ENCODE measurements at regions not wholly inside any gene's neighbourhood (a gene's known extent, or its start where the extent isn't known, plus 50 kb on each side); places are given as distances from the start of the nearest gene placed in this dataset.

DNA sequence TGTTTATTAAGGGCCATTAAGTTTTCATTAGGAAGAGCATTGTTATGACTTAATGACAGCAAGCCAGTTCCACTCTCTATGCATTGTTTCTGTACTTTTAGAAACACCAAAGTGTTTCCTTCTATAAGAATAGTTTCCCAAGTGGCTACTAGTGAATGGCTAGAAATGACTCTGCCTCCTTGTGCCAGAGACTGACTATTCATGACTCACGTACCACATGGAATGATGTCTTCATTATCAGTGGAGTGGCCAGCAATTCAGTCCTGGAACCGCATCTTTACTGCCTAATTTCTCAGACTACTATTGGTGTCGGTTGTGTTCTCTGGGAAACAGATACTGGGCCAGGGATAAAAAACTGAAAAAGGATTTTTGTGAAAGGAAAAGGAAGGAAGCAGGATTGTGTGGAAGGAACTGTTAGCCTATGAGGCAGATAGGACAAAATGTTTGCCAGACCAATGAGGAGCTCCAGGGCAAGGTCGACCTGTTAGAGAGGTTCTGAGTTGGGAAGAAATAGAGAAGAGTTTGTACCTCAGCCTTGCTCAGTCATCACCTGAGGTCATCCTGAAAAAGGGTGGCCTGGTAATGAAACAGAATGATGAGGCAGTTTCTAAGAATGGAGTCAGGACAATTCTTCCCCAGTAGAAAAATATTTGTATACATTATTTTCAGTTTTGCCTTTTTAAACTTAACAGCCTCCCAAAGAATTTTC lies 218.6 kb downstream of the SPCS3 start:
- H3K27me3 ChIP-seq: no peaks in the 10 kb centered on the region
- H3K9me3 ChIP-seq: no peaks in the 10 kb centered on the region
- H3K27ac ChIP-seq: peak overlapping the region in 1 of 4 donors; percentile 1
- H3K36me3 ChIP-seq: no peaks in the 10 kb centered on the region
- peaks cover 0 to 4% (median 0%) of the 10 kb centered on the region in 4 donors for H3K4me1 ChIP-seq
- no peak for DNase-seq (ENCODE audit: low spot score in 2 of 2)
- 56 to 64% methylated on average over 4 of the region's 4 CpGs for WGBS, 2 donors
- H3K4me3 ChIP-seq: no peak overlapping the region
- TF ChIP-seq EP300 (IDR thresholded peaks at IDR 0.05) (no peak), POLR2A (IDR thresholded peaks at IDR 0.05) (no peak)
- TF ChIP-seq, protein P1, sequence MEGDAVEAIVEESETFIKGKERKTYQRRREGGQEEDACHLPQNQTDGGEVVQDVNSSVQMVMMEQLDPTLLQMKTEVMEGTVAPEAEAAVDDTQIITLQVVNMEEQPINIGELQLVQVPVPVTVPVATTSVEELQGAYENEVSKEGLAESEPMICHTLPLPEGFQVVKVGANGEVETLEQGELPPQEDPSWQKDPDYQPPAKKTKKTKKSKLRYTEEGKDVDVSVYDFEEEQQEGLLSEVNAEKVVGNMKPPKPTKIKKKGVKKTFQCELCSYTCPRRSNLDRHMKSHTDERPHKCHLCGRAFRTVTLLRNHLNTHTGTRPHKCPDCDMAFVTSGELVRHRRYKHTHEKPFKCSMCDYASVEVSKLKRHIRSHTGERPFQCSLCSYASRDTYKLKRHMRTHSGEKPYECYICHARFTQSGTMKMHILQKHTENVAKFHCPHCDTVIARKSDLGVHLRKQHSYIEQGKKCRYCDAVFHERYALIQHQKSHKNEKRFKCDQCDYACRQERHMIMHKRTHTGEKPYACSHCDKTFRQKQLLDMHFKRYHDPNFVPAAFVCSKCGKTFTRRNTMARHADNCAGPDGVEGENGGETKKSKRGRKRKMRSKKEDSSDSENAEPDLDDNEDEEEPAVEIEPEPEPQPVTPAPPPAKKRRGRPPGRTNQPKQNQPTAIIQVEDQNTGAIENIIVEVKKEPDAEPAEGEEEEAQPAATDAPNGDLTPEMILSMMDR (IDR thresholded peaks at IDR 0.05): no peak

DNA sequence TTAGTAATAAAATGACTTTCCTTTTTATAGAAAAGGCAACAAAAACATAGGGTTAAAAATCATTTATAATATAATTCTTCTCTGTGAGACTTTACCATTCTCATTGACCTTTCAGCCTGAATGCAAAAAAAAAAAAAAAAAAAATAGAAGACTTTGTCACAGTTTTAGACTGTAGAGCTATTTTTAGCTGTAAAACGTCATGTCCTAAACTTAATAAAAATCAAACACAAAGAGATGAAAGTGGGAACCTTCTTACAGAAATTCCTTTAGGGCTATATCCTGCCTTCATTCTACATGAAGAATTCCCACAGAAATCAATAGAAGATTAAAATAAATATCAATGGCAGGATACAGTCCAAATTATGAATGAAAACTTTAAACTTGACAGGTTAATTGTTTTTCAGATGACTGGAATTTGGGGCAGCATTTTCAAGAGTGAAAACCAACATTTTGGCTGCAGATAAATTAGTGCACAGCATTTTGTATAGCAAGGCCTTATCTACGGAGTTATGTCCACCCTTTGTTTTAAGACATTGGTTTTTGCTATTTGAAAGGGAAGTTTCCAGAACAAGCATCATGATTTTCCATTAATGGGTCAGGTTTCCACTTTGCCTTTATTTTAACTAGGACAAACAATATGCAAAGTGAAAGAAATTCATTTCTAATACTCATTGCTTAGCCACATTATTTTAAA lies 219.5 kb downstream of the SPCS3 start:
- no peak overlapping the region for H3K27ac ChIP-seq
- no peaks in the 10 kb centered on the region for H3K36me3 ChIP-seq
- H3K27me3 ChIP-seq: no peaks in the 10 kb centered on the region
- H3K4me3 ChIP-seq: no peak overlapping the region
- H3K4me1 ChIP-seq: peaks cover 0 to 4% (median 0%) of the 10 kb centered on the region in 4 donors
- no peak for DNase-seq (ENCODE audit: low spot score in 2 of 2)
- WGBS, 2 donors: 25 to 32% methylated on average over 2 of the region's 2 CpGs
- TF ChIP-seq, protein P1 (IDR thresholded peaks at IDR 0.05): no peak
- TF ChIP-seq EP300 (IDR thresholded peaks at IDR 0.05) (no peak), POLR2A (IDR thresholded peaks at IDR 0.05) (no peak)
- H3K9me3 ChIP-seq: no peaks in the 10 kb centered on the region

DNA sequence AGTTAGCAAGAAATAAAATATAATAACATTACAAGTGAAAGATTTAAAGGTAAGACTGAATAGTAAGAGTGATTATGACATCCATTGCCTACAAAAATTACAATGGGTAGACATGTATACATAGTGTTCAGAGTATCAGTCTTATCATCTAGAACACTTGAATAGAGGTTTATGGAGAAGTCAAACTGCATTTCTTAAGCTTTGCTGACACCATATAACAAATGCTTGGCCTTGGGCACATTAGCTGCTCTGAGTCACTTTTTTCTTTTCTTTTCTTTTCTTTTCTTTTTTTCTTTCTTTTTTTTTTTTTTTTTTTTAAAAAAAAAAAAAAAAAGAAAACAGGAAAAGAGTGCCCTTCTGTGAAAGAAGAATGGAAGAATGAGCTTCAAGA lies 220.0 kb downstream of the SPCS3 start:
- no peaks in the 10 kb centered on the region for H3K9me3 ChIP-seq
- no peak overlapping the region for H3K27ac ChIP-seq
- no peak for DNase-seq (ENCODE audit: low spot score in 2 of 2)
- no peaks in the 10 kb centered on the region for H3K27me3 ChIP-seq
- no peak for TF ChIP-seq EP300 (IDR thresholded peaks at IDR 0.05)
- TF ChIP-seq, protein P1 (IDR thresholded peaks at IDR 0.05): no peak
- TF ChIP-seq POLR2A (IDR thresholded peaks at IDR 0.05): no peak
- no peak overlapping the region for H3K4me3 ChIP-seq
- H3K36me3 ChIP-seq: no peaks in the 10 kb centered on the region
- H3K4me1 ChIP-seq: peaks cover 0 to 4% (median 0%) of the 10 kb centered on the region in 4 donors

DNA sequence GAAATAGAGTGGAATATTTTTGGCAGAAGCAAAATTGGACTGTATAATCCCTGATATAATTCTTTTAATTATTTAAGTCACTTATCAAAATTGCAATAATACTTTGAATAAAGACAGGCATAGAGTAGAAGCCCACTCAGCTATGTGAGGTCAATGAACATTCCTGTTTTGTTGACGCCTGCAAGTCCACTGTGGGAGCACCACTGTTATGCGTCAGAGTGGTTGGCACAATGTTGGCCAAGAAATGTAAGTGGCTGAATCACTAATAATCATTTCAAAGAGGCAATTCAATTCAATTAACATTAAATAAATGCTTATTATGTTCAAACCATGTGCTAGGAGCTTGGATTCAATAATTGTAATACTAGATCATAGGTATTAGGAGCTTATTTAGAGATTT lies 221.0 kb downstream of the SPCS3 start:
- no peak for DNase-seq (ENCODE audit: low spot score in 2 of 2)

DNA sequence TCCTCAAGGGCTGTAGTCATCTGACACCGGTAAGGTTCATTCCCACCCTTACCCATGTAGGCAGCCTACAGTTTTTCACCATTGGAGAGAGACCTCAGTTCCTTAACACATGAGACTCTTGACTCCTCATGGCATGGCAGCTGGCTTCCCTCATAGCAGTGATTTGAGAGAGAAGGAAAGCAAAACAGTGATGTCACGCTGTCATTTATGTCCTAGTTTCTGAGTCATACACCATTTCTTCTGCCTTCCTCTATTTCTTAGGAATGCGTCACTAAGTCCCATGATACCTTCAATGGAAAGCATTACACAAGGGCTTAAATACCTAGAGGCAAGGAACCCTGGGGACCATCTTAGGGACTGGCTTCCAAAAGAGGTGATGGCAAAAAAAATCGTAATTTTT lies 226.1 kb downstream of the SPCS3 start:
- Histone ChIP-seq H3K27me3 (no peaks in the 10 kb centered on the region), H3K4me3 (no peak overlapping the region), H3K9me3 (no peaks in the 10 kb centered on the region), H3K4me1 (no peaks in the 10 kb centered on the region), H3K27ac (no peak overlapping the region), H3K36me3 (no peaks in the 10 kb centered on the region)
- TF ChIP-seq EP300 (IDR thresholded peaks at IDR 0.05) (no peak), POLR2A (IDR thresholded peaks at IDR 0.05) (no peak)
- TF ChIP-seq, protein P1 (IDR thresholded peaks at IDR 0.05): no peak
- WGBS, 2 donors: 82 to 85% methylated on average over 4 of the region's 4 CpGs
- no peak for DNase-seq (ENCODE audit: low spot score in 2 of 2)

More for the DNA sequence above, 221.0 kb downstream of the SPCS3 start:
- Histone ChIP-seq H3K9me3 (no peaks in the 10 kb centered on the region), H3K4me3 (no peak overlapping the region), H3K27ac (no peak overlapping the region), H3K27me3 (no peaks in the 10 kb centered on the region), H3K36me3 (no peaks in the 10 kb centered on the region), H3K4me1 (peaks cover 0 to 4% (median 0%) of the 10 kb centered on the region in 4 donors)
- 53 to 57% methylated on average over 2 of the region's 2 CpGs for WGBS, 2 donors
- TF ChIP-seq POLR2A (IDR thresholded peaks at IDR 0.05) (no peak), EP300 (IDR thresholded peaks at IDR 0.05) (no peak)
- TF ChIP-seq, protein P1 (IDR thresholded peaks at IDR 0.05): no peak
